ENCODE measurements at regions not wholly inside any gene's neighbourhood (a gene's known extent, or its start where the extent isn't known, plus 50 kb on each side); places are given as distances from the start of the nearest gene placed in this dataset.

DNA sequence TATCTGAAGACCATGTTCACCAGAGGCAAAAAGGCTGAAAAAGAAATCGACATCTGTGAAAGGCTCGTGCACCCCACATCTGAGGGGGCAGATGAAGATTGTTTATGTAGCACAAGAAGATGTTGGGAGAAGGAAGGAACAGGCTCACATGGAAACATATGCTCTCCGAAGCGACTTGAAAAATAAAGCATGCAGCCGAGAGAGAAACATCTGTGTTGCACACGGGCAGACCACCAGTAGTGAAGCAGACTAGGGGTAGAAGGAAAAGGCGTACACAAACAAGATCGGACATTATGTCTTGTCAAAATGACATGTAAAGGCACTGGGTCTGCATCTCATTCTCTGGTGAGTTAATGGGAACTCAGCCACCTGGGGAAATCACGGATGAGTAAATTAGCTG, 356.5 kb downstream of the ZIC4 start:
- Histone ChIP-seq H3K9me3 (no peaks in the 10 kb centered on the region), H3K27ac (no peak overlapping the region), H3K4me1 (no peaks in the 10 kb centered on the region), H3K36me3 (no peaks in the 10 kb centered on the region), H3K27me3 (no peaks in the 10 kb centered on the region), H3K4me3 (no peak overlapping the region)
- no peak for DNase-seq (ENCODE audit: low spot score in 2 of 2)
- WGBS, result 49% methylated on average over 9 of the region's 9 CpGs
- TF ChIP-seq EP300 (IDR thresholded peaks at IDR 0.05) (no peak), POLR2A (IDR thresholded peaks at IDR 0.05) (no peak), POLR2AphosphoS5 (IDR thresholded peaks at IDR 0.05) (no peak)
- TF ChIP-seq, protein P1, sequence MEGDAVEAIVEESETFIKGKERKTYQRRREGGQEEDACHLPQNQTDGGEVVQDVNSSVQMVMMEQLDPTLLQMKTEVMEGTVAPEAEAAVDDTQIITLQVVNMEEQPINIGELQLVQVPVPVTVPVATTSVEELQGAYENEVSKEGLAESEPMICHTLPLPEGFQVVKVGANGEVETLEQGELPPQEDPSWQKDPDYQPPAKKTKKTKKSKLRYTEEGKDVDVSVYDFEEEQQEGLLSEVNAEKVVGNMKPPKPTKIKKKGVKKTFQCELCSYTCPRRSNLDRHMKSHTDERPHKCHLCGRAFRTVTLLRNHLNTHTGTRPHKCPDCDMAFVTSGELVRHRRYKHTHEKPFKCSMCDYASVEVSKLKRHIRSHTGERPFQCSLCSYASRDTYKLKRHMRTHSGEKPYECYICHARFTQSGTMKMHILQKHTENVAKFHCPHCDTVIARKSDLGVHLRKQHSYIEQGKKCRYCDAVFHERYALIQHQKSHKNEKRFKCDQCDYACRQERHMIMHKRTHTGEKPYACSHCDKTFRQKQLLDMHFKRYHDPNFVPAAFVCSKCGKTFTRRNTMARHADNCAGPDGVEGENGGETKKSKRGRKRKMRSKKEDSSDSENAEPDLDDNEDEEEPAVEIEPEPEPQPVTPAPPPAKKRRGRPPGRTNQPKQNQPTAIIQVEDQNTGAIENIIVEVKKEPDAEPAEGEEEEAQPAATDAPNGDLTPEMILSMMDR (IDR thresholded peaks at IDR 0.05), result no peak

DNA sequence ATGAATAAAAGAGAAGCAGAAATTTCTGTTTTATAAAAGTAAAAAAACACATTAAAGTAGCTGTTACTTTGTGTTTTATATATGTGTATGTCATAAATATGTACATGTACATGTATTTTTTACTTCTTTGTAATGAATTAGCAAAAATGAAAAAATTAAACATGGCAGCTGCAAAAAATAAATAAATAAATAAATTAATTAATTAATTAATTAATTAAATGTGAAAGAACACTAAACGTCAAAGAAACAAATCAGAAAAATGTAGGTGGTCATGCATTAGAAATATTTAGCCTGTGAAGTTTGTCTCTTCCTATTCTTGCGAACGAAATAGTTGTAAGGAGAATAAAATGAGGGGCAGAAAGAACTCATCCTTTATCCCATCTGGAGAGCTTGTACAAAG, 357.0 kb downstream of the ZIC4 start:
- H3K4me1 ChIP-seq, result no peaks in the 10 kb centered on the region
- no peak overlapping the region for H3K27ac ChIP-seq
- 85% methylated on average over 3 of the region's 3 CpGs for WGBS
- H3K36me3 ChIP-seq, result no peaks in the 10 kb centered on the region
- H3K4me3 ChIP-seq, result no peak overlapping the region
- no peaks in the 10 kb centered on the region for H3K9me3 ChIP-seq
- TF ChIP-seq POLR2AphosphoS5 (IDR thresholded peaks at IDR 0.05), result no peak
- TF ChIP-seq EP300 (IDR thresholded peaks at IDR 0.05), result no peak
- no peak for TF ChIP-seq POLR2A (IDR thresholded peaks at IDR 0.05)
- TF ChIP-seq, protein P1 (IDR thresholded peaks at IDR 0.05), result no peak
- H3K27me3 ChIP-seq, result no peaks in the 10 kb centered on the region
- no peak for DNase-seq (ENCODE audit: low spot score in 2 of 2)

DNA sequence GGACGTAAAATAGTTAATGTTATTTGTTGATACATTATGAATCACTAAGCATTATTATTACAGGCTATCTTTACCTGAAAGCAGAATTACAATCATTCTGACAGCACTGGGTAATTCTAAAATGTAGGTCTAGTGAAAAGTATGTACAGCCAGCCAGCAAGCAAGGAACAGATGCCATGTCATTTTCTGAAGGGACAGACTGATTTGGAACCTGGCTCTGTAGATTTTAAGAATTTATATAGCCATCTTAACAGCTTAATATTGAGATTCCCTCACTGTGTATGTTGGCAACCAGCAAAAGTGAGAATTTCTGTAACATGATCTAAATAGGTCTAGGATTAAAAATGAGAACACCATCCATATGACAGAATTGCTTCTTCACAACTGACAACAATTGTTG, 359.4 kb downstream of the ZIC4 start:
- TF ChIP-seq POLR2AphosphoS5 (IDR thresholded peaks at IDR 0.05), result no peak
- TF ChIP-seq, protein P1 (IDR thresholded peaks at IDR 0.05), result no peak
- TF ChIP-seq POLR2A (IDR thresholded peaks at IDR 0.05), result no peak
- no peak for TF ChIP-seq EP300 (IDR thresholded peaks at IDR 0.05)
- H3K36me3 ChIP-seq, result no peaks in the 10 kb centered on the region
- no peaks in the 10 kb centered on the region for H3K27me3 ChIP-seq
- no peak for DNase-seq (ENCODE audit: low spot score in 2 of 2)
- no peaks in the 10 kb centered on the region for H3K4me1 ChIP-seq
- no peaks in the 10 kb centered on the region for H3K9me3 ChIP-seq
- no peak overlapping the region for H3K27ac ChIP-seq
- no peak overlapping the region for H3K4me3 ChIP-seq
- WGBS, result 87% methylated on average over 1 of the region's 1 CpG

DNA sequence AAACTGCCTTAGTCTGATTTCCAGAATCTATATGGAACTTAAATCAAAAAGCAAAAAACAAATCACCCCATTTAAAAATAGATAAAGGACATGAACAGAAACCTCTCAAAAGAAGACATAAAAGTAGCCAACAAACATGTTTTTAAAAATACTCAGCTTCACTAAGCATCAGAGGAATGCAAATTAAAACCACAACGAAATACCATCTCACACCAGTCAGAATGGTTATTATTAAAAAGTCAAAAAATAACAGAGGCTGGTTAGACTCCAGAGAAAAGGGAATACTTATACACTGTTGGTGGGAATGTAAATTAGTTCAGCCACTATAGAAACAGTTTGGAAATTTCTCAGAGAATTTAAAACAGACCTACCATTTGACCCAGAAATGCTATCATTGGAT, 367.9 kb downstream of the ZIC4 start:
- Histone ChIP-seq H3K4me1 (no peaks in the 10 kb centered on the region), H3K4me3 (no peak overlapping the region), H3K27me3 (no peaks in the 10 kb centered on the region), H3K27ac (no peak overlapping the region), H3K36me3 (no peaks in the 10 kb centered on the region), H3K9me3 (no peaks in the 10 kb centered on the region)
- no peak for DNase-seq (ENCODE audit: low spot score in 2 of 2)
- WGBS, result 51% methylated on average over 1 of the region's 1 CpG
- TF ChIP-seq POLR2A (IDR thresholded peaks at IDR 0.05), result no peak
- TF ChIP-seq EP300 (IDR thresholded peaks at IDR 0.05), result no peak
- no peak for TF ChIP-seq POLR2AphosphoS5 (IDR thresholded peaks at IDR 0.05)
- TF ChIP-seq, protein P1 (IDR thresholded peaks at IDR 0.05), result no peak

DNA sequence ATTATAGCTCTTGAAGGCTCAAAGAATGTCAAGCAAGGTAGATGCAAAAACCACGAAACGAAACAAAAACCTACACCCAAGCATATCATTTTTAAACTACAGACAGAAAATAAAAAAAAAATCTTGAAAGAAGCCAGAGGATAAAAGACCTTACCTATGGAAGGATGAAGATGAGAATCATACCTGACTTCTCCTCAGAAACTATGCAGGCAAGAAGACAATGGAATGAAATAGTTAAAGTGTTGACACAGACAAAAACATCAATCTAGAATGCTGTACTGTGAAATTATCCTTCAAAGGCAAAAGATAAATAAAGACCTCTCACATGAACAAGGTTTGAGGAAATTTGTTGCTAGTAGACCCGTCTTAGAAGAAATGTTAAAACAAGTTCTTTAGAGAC, 372.0 kb downstream of the ZIC4 start:
- no peaks in the 10 kb centered on the region for H3K27me3 ChIP-seq
- no peaks in the 10 kb centered on the region for H3K4me1 ChIP-seq
- TF ChIP-seq EP300 (IDR thresholded peaks at IDR 0.05) (no peak), POLR2AphosphoS5 (IDR thresholded peaks at IDR 0.05) (no peak), POLR2A (IDR thresholded peaks at IDR 0.05) (no peak)
- TF ChIP-seq, protein P1 (IDR thresholded peaks at IDR 0.05), result no peak
- WGBS, result 89% methylated on average over 3 of the region's 3 CpGs
- H3K36me3 ChIP-seq, result no peaks in the 10 kb centered on the region
- no peak for DNase-seq (ENCODE audit: low spot score in 2 of 2)
- no peak overlapping the region for H3K27ac ChIP-seq
- H3K9me3 ChIP-seq, result no peaks in the 10 kb centered on the region
- no peak overlapping the region for H3K4me3 ChIP-seq

Measured in suprapubic skin (tissue), 4 donors.